Activated B cell treated with CpG ODN at 0.5 μM for 24 hours (primary cell): ENCODE measurements at regions not wholly inside any gene's neighbourhood (a gene's known extent, or its start where the extent isn't known, plus 50 kb on each side); places are given as distances from the start of the nearest gene placed in this dataset.

Experiments used
- ATAC-seq: fragments of 200-7000 bp; cut with Tn5 transposase; one replicate; pipeline ENCODE4 v1.10.0; 2021; ENCODE audit warnings: low read depth, mild to moderate bottlenecking, moderate library complexity
- CTCF ChIA-PET: fragments of 350-600 bp; sonication (Branson Sonifier 250); formaldehyde crosslinking; loops from one replicate; lab custom pipeline; 2021; ENCODE audit warnings: antibody characterized with exemption; lab: Charles Lee
- POLR2A ChIA-PET: fragments of 350-600 bp; sonication (Branson Sonifier 250); formaldehyde crosslinking; loops from one replicate; lab custom pipeline; 2021; ENCODE audit warnings: antibody characterized with exemption; lab: Charles Lee
- DNase-seq: peaks from one replicate; pipeline ENCODE4 v3.0.0; 2022
- H3K27ac Mint-ChIP-seq: one replicate; pipeline ENCODE4 v1.8.0; 2020; ENCODE audit warnings: mixed read lengths
- H3K27me3 Mint-ChIP-seq: one replicate; pipeline ENCODE4 v1.8.0; 2021; ENCODE audit warnings: mixed read lengths
- H3K36me3 Mint-ChIP-seq: one replicate; pipeline ENCODE4 v1.8.0; 2021; ENCODE audit warnings: low read depth, mixed read lengths
- H3K4me1 Mint-ChIP-seq: one replicate; pipeline ENCODE4 v1.8.0; 2021; ENCODE audit warnings: mixed read lengths
- H3K4me3 Mint-ChIP-seq: one replicate; pipeline ENCODE4 v1.8.0; 2020; ENCODE audit warnings: mild to moderate bottlenecking, mixed read lengths
- H3K9me3 Mint-ChIP-seq: one replicate; pipeline ENCODE4 v1.8.0; 2020; ENCODE audit warnings: mixed read lengths
- intact Hi-C: fragments of 100-400 bp; cut with micrococcal nuclease; formaldehyde crosslinking; loops from one replicate; pipeline ENCODE4 v1.15.1; 2024
- TF ChIP-seq, protein P1 (sequence below): fragments of 200-600 bp; IDR thresholded peaks from one replicate; pipeline ENCODE4 v1.8.0; 2022; ENCODE audit warnings: antibody characterized with exemption, mild to moderate bottlenecking

DNA sequence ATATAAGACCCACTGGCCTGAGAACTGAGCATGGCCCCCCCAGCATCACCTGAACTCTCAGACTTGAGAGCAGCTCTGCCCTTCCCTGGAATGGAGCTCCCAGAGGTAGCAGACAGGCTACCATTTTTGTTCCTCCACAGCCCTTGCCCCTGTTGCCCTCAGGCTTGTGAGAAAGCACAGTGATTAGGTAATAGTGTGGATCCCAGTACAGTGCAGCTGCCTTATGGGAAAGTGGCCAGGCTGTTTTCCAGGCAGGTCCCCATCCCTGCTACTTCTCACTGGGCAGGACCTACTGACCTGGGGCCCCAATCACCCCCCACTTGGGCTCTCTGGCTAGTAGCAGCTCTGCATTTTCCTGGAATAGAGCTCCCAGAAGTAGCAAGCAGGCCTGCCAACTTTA is 834.0 kb downstream of the DACH1 start:
- CTCF ChIA-PET = no interaction called here
- intact Hi-C loops = no loop called here

DNA sequence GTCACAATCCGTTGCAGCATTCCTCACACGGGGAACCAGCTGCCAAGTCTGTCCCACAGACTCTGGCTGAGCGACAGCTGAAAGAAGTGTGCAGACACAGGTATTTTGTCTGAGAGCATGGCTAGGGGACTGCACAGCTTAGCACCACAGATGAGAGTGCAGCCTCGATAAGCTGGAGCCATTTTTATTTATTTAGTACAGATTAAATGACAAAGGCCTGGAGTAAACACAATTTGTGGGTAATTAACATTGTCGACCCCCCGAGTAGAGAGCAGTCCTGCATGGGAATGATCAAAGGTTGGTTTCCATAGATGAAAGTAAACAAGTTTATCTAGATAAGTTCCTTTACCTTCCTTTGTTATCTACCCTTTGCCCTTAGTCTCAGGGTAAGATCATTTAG is 836.2 kb downstream of the DACH1 start:
- H3K27me3 Mint-ChIP-seq = no peaks in the 10 kb centered on the region
- H3K9me3 Mint-ChIP-seq = peaks cover 8% of the 10 kb centered on the region
- ATAC-seq (no peak), DNase-seq (no peak)
- no peak overlapping the region for H3K27ac Mint-ChIP-seq
- intact Hi-C loops = no loop called here
- TF ChIP-seq, protein P1, sequence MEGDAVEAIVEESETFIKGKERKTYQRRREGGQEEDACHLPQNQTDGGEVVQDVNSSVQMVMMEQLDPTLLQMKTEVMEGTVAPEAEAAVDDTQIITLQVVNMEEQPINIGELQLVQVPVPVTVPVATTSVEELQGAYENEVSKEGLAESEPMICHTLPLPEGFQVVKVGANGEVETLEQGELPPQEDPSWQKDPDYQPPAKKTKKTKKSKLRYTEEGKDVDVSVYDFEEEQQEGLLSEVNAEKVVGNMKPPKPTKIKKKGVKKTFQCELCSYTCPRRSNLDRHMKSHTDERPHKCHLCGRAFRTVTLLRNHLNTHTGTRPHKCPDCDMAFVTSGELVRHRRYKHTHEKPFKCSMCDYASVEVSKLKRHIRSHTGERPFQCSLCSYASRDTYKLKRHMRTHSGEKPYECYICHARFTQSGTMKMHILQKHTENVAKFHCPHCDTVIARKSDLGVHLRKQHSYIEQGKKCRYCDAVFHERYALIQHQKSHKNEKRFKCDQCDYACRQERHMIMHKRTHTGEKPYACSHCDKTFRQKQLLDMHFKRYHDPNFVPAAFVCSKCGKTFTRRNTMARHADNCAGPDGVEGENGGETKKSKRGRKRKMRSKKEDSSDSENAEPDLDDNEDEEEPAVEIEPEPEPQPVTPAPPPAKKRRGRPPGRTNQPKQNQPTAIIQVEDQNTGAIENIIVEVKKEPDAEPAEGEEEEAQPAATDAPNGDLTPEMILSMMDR = no peak
- no peaks in the 10 kb centered on the region for H3K36me3 Mint-ChIP-seq
- ChIA-PET CTCF (no interaction called here), POLR2A (no interaction called here)
- no peaks in the 10 kb centered on the region for H3K4me1 Mint-ChIP-seq
- no peak overlapping the region for H3K4me3 Mint-ChIP-seq

More for the DNA sequence above, 834.0 kb downstream of the DACH1 start:
- ATAC-seq = no peak
- POLR2A ChIA-PET = no interaction called here
- H3K4me3 Mint-ChIP-seq = no peak overlapping the region
- no peaks in the 10 kb centered on the region for H3K4me1 Mint-ChIP-seq
- H3K27me3 Mint-ChIP-seq = no peaks in the 10 kb centered on the region
- TF ChIP-seq, protein P1 = no peak
- H3K9me3 Mint-ChIP-seq = peaks cover 6% of the 10 kb centered on the region
- H3K36me3 Mint-ChIP-seq = no peaks in the 10 kb centered on the region
- H3K27ac Mint-ChIP-seq = no peak overlapping the region
- DNase-seq = no peak

DNA sequence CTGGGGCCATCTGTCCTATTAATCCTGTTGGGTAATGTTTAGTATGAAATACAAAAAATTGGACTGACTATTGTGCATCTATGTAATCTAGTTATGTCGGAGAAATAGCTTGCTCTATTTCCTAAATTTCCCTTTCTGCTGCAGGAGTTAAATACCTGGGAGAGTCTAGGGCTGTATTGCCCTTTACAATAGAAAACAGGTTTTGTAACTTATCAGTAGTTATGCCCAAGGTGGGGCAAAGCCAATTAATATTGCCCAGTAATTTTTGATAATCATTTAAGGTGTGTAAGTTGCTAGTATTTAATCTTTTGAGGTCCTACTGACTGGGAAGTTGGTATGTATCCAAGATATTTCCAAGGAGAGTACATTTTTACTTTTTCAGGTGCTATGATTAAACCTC is 838.1 kb downstream of the DACH1 start:
- CTCF ChIA-PET = no interaction called here
- no peaks in the 10 kb centered on the region for H3K4me1 Mint-ChIP-seq
- H3K9me3 Mint-ChIP-seq = peaks cover 8% of the 10 kb centered on the region
- no peaks in the 10 kb centered on the region for H3K27me3 Mint-ChIP-seq
- no peak overlapping the region for H3K27ac Mint-ChIP-seq
- POLR2A ChIA-PET = no interaction called here
- DNase-seq = no peak
- H3K36me3 Mint-ChIP-seq = no peaks in the 10 kb centered on the region
- TF ChIP-seq, protein P1 = no peak
- intact Hi-C loops = no loop called here
- no peak overlapping the region for H3K4me3 Mint-ChIP-seq
- no peak for ATAC-seq

DNA sequence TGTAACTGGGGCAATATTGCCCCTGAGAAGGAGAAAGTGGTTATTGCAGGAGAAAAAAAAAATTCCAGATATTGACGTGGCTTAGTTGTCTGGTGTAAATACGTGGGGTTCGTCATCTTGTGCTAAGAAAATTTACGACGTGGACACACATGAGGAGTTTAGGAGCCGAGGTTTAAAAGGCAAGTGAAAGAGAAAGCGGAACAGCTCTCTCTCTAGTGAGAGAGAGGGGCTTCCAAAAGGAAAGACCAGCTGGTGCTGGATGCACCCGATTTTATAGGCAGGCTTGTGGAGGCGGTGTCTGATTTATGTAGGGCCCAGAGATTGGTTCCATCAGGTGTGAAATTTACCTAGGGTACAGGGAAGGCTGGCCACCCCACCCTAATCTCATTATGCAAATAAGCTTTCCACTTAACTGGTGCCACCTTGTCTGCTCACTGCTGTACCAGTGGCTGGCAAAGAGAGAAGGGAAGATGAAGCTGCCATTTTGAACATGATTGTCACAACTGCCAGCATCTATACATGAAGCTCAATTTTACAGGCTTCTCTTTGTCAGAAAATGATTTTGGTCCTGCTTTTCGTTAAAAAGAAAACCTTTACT is 845.1 kb downstream of the DACH1 start:
- peak; percentile 60 for ATAC-seq
- peaks cover 6% of the 10 kb centered on the region for H3K9me3 Mint-ChIP-seq
- no peak for DNase-seq
- H3K4me1 Mint-ChIP-seq = peaks cover 3% of the 10 kb centered on the region
- peak overlapping the region; percentile 3 for H3K4me3 Mint-ChIP-seq
- H3K27ac Mint-ChIP-seq = peak overlapping the region; percentile 43
- ChIA-PET CTCF (no interaction called here), POLR2A (no interaction called here)
- no peaks in the 10 kb centered on the region for H3K27me3 Mint-ChIP-seq
- TF ChIP-seq, protein P1 = no peak
- no peaks in the 10 kb centered on the region for H3K36me3 Mint-ChIP-seq
- intact Hi-C loops = no loop called here

DNA sequence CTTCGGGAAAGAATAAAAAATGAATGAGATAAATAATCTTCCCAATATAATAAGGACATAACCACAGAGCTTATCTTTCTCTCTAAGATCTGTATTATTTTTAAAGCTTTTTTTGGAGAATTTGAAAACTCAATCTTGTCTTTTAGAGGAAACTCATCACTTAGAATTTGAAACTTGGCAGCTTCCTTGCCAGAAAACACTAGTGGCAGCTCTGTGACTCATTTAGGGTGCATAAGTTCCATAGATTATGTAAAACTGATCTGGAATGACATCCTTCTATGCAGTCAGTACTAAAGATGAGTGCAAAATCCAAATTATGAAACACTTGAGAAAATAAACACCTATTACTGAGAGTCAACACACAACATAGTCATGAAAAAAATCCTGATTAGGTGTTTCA is 848.0 kb downstream of the DACH1 start:
- Mint-ChIP-seq H3K4me3 (no peak overlapping the region), H3K9me3 (peaks cover 2% of the 10 kb centered on the region), H3K36me3 (no peaks in the 10 kb centered on the region), H3K4me1 (peaks cover 3% of the 10 kb centered on the region), H3K27me3 (no peaks in the 10 kb centered on the region), H3K27ac (no peak overlapping the region)
- ChIA-PET CTCF (no interaction called here), POLR2A (no interaction called here)
- DNase-seq = no peak
- TF ChIP-seq, protein P1 = no peak
- no peak for ATAC-seq
- intact Hi-C loops = no loop called here
